NCI-H2196 (cell line): ENCODE measurements at regions not wholly inside any gene's neighbourhood (a gene's known extent, or its start where the extent isn't known, plus 50 kb on each side); places are given as distances from the start of the nearest gene placed in this dataset.
"Not testable (repeated sequence)": the region's sequence is repeated elsewhere in the genome, so short reads cannot be mapped to it uniquely, and the experiment has no call there.

Source experiments
- DNase-seq: peaks from one replicate; lab custom pipeline; 2025; ENCODE audit not compliant: unreplicated experiment; lab: John Stamatoyannopoulos, UW

DNA sequence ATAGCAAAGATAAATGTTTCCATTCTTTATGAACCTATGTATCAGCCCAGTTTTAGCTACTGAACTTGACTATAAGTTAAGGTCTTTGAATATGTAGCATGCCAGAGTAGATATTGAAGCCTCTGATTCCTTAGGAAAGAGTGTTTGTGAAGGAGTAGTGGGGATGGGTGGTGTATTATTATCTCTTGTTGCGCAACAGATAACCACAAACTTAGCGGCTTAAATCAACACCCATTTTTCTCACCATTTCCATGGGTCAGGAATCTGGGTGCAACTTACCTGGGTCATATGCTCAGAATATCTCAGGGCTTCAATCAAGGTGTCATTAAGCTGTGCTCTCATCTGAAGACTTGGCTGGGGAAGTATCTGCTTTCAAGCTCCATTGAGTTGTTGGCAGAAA, 251.4 kb upstream of the PUDP start:
- no peak for DNase-seq

DNA sequence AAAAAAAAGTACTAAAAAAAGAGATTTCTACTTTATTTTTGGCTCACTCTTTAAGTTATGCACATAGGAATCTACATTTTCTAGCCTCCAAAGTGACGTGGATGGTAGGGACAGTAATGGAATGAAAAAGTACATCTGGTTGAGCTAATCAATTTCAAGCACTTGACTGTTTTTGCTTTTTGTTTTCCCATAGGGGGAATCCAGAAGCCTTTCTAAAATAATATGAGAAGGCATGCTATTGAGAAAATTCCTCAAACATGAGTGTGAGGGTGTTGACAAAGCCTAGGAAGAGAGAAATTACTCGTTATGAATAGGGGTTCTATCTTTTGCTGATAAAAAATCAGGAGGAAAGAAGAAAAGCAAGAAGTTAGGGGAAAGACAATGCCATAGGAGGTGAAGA, 242.5 kb upstream of the PUDP start:
- DNase-seq, result no peak

DNA sequence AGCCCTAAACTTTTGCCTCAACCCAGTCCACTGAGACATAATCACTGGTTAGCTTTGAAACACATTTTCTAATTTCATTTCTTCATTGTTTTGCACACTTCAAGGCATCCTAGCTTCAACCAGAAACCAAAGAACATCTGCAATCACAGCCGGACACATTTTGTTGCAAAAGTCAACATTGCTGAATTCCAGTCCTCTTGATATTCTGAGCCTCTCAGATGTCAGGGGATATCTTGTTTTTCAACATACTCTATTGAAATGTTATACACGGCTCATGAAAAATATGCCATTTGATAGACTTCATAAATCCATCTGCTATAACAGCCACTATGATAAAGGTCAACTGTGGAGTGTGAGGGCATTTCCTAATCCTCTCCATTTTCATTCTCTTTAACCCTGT, 241.6 kb upstream of the PUDP start:
- no peak for DNase-seq

DNA sequence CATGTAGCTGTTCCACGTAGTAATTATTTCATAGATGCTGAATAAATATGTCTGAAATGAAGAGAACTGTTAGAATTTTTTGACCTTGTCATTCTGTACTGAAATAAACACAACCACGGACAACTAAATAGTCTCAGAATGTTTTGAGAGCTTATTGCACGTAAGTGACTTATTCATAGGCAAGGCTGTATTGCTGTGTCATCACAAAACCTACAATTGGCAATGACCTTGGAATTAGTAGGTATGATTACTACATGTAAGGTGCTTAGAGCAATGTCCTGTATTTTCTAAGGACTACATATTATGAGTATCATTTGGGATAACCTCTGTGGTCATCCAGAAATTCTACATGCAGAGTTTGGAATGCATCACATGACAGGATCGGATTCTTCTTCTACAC, 237.2 kb upstream of the PUDP start:
- DNase-seq, result no peak

DNA sequence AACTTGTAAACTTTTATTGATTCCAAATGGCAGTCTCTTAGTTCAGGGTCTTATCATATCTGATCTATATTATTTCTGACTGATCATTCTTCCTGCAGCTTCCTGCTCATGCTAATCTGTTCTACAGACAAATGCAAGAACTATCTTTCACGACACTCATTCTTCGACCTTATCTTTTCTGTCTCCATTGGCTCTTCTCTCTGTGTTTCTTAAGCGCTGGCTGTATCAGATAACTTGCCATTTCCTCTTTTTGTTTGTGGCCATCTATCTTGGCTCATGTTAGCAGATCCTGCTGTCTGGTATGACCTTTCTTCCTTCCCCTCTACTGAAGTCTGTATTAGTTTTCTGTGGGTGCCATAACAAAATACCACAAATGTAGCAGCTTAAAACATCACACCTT, 230.5 kb upstream of the PUDP start:
- no peak for DNase-seq

DNA sequence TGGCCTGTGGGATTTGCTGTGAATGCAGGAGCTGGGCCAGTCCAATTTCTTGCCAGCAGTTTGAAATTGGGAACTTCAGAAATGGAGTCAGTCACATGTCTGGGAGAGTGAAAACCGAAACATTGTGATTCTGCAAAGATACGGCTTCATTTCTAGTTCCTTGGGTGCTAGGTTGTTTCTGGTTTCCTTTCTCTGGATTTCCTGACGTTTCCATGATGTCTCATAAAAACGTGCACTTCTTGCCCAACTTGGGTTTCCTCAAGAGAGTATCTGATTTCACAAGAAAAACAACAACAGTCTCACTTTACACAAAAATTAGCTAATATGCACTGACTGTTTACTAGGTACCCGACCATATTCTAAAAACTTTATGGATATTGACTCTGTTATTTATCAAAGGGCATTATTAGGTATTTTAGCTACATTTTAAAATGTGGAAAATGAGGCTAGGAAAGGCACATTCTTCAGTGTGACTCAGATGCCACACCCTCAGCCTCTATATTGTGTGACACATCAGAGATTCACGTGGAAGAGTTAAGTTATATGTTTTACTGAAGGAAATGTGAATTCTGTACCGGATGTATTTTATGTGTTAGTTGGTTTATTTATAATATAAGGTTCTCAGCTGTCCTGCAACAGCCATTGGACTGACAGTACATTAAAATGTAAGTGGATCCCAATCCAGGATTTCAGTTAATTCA, 225.0 kb upstream of the PUDP start:
- no peak for DNase-seq

DNA sequence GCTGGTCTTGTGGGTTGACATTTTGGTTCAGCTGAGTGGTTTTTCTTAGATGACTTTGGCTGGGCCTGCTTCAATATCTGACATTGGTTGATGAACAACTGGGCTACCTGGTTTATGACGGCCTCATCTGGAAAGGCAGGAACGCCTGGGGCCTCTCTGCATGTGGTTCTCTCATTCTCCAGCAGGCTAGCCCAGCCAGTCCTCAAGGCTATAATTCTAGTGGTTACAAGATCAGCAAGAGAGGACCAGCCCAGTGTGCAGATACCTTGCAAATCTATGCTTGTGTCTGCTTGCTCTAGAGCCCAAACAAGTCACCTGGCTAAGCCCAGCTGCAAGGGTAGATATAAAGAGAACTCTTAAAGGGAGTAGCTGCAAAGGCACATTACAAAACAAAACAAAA, 214.2 kb upstream of the PUDP start:
- DNase-seq, result no peak

DNA sequence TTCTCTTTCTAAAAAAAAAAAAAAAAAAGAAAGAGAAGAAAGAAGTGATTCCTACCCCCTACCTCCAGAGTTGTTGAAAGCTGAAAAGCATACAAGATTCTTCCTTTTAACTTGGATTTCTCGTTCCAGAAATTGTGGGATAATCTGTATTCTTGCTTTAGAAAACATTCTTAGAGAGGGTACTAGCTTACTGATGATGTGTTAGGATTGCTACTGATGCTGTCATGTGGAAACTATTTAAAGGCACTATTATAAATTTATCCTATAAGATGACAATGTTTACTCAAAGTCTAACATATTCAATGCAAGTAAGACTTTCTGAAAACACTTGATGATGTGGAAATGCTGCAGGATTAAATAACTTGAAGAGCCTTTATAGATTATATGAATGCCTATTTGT, 204.0 kb upstream of the PUDP start:
- no peak for DNase-seq

DNA sequence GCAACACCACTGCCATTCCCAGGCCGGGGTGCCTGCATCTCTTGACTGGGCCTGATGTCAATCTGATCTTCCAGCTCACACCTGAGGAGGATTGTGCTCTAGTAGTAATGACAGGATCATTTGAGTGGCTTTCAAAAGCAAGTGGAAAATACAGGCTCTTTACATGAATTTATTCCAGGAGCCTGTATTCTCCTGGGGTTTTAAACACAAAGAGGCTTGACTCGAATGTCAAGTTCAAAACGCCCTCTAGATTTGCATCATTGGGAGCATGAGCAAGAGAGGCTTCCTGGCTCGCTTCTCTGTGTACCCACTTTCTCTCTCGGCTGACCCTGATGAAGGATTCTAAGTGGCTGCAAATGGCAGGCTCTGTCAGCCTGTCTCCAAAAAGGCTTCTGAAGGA, 199.5 kb upstream of the PUDP start:
- DNase-seq, result no peak

DNA sequence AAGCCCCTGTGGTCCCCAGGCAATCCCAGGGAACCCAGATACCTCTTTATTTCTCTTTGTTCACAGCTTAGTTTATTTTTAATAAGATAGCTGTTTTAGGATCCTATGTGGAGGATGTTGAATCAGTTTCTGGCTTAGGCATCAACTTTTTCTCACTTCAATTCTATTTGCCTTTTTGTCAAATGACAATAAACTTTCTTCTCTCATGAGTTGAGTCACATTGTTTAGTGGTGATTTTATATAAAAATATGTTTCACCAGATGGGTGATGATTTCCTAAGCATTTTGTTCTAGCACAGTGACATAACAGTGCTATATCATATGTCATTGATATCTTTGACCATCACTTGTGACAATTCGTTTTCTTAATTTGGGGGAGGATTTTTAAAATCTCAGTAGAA, 198.1 kb upstream of the PUDP start:
- DNase-seq, result no peak

DNA sequence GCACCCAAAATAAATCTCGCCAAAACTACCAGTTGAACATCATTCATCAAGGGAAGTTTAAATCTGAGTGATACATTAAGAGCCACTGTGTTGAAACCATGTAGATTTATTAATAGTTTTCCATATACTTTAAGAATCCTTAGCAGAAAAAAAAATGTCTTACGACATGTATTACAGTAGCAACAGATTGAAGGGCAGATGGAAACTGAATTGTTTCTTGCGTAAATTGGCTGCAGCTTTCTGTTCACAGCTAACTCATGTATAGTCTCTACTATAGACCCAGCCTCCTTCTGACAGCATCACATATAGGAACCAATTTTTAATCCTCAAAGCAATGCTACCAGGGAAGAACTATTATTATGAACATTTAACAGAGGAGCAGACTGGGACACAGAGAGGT, 195.2 kb upstream of the PUDP start:
- no peak for DNase-seq

DNA sequence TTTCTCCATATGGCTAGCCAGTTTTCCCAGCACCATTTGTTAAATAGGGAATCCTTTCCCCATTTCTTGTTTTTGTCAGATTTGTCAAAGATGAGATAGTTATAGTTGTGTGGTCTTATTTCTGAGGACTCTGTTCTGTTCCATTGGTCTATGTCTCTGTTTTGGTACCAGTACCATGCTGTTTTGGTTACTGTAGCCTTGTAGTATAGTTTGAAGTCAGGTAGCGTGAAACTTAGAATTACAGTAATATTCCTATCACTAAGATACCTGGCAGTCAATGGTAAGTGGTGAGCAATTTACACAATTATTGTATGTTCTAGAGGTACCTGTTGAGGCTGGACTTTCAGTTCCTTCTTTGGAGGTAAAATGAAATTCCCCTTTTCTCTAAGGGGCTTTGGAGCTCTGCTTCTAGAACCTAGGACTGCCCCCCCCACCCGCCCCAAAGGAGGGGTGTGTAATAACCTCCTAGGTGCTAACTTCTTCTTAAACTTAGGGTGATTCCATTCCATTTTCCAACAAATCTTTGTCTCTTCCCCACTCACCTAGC, 187.9 kb upstream of the PUDP start:
- DNase-seq, result not testable (repeated sequence)

DNA sequence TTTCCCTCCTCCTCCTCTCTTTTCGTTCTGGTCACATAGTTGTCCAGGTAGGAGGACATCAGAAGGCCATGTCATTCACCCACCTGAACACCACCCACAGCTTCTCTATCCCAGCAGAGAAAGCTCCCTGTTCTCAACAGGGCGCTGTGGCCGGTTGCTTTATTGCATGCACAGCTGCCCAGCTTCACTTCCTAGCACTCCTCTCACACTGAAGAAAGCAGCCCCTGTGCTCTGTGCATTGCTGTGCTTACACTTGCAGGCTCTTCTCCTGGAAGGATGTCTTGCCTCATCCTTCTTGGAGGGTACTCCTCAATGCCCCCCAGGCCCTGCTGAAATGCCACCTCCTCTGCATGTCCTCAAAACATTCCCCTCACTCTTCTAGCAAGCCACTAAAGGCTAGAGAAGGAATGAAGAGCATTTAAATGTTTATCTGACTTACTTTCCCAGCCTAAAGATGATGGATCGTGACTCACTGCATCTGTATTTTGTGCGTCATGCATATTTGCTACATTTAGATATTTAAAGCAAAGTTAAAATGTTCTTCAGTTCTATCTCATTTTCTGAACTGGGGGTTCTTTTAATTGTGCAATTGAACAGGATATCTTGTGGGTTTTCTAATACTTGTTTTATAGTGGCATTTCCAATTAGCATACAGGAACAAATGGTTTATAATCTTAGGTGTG, 186.4 kb upstream of the PUDP start:
- DNase-seq, result no peak

DNA sequence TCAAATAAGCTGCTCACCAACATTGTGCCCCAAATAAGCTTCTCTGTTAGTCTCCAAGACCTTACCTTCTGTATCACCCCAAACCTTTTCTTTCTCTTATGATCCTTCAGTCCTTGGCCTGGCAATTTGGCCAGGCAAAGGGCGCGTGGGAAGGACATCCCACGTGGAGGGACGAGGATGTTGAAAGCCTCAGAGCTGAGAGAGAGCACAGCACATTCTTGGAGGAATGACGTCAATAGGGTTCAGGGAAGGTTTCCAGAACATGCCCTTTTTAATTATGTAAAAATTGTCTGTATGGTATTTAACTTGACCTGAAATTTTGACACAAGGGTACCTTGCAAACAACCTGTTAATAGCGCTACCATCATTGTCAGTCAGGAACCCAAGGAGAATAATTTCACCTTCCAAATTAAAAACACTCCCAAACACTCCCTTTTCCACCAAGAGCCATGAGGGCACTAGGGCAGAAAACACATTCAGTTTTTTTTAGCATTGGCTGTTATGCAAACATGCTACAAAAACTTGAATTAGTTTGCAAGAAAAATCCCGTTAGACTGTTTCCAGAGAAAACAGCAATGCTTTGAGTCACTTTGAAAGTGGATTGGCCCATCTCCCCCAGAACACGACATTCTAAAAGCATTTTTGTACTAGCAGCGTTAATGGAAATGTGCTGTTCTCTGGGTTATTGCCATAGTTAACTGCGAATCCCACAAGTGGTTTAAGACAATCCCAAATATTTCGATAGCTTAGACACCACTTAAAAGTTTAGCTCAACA, 183.2 kb upstream of the PUDP start:
- DNase-seq, result no peak

DNA sequence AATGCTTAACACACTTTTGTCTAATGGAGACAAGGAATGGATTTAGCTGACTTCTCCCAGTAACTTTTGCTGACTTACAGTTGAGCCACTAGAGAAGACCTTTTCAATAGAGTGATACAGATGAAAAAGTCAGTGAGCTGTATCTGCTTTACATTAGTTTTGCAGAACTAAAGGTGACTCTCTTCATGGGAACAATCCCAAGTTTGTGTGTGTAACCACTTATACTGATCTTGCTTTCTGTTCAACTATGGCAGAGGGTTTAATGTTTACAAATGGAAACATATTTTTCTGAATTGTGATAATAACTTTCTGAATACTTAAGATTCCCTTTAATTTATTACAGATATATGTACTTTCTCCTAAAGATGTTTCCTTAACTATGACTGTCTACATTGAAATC, 182.6 kb upstream of the PUDP start:
- no peak for DNase-seq

DNA sequence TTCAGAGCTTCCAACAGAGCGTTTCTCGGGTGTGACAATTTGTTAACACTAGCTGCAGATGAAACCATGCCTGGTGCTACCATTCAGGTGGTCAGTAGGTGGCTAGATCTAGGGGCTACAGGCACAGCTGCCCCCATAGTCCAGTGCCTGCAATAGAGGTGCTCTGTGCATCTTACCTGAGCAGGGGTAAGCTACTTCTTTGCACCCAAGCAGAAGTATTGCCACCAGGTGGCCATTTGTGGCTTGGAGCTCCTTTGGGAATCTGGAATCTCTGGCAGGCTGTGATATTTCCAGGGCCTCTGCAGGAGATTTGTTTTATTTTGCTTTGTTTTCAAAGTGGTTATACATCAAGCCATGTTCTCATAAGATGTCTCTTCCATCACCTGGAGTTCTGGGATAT, 170.7 kb upstream of the PUDP start:
- no peak for DNase-seq

DNA sequence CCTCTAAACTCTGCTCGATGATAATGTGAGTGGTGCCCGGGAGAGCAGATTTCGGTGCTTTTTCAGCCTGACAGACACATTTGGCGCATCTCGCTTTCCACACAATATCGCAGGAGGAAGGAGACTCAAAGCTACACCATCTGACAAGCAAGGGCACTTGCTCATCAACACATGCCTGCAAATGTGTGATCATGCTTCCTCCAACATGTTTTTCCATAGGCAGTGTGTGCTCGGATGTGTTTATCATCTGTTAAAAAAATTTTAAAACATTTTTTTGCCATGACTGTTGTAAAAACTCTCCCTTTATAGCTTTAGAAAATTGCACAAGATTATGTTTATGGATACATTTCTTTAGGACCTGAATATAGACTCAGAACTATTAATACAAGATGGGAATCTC, 170.3 kb upstream of the PUDP start:
- no peak for DNase-seq

DNA sequence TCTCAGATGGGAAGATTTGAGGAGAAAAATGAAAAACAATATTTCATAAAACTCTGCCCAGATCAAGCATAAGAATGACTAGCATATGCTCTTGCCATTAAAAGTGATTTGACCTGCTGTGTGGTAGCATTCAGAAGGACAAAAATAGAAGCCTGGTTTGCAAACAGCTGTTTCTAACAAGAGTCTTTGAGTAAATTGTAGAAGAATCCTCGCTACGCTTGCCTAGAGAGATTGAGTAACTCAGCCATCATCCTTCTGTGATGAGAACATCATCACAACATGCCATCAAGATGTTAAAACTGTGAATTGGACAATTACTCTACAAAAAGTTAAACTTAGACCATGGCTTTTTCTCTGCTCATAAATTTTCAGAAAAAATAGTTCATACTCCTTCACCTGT, 168.9 kb upstream of the PUDP start:
- no peak for DNase-seq

DNA sequence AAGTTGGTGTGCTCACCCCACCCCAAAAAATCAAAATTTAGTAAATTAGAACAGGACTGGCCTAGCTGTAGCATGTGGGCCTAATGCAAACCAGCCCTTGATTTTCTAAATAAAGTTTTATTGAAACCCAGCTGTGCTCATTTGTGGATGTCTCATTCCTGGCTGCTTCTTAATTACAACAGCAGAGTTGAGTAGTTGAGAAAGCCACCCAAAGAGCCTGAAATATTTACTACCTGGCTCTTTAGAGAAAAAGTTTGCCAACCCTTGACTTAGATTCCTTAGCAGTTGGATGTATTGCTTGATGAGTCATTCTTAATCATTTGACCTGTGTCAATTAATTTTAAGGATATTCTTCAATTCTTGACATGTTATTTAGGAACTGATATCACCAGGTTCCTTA, 168.3 kb upstream of the PUDP start:
- DNase-seq, result no peak

DNA sequence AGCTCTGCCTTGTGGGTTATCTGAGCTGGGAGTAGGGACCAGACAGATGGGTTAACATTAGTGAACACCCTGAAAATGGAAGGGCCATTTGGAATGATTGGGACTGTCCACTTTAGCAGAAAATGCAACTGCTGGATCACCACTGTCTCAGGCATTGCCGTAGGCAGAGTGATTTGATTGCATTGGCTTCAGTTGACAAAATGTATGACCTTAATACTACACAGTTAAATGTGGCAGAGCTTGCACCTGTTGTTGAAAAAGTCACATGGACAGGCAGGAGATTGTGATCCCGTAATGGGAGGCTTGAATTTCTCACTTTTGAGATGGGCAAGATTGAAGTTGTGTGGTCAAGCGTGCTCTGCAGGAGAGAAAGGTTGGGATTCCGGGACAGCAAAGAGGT, 166.5 kb upstream of the PUDP start:
- no peak for DNase-seq

DNA sequence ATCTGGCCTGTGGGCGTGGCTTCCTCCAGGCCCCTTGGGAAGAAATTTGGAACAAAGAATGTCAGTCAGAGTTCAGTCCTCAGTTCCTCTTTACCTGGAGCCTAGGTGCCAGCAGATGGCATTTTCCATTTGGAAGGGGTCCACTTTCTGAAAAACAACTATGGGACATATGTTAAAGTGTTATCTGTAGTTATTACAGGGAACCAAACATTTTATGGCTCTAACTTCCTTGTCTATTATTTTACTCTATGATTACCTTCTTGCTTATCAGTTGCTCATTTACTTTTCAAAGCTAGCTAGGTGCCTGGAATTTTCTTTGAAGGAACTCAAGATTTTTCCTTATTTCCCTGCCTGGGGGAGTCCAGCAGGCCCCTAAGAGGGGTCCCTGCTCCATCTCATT, 159.8 kb upstream of the PUDP start:
- no peak for DNase-seq

DNA sequence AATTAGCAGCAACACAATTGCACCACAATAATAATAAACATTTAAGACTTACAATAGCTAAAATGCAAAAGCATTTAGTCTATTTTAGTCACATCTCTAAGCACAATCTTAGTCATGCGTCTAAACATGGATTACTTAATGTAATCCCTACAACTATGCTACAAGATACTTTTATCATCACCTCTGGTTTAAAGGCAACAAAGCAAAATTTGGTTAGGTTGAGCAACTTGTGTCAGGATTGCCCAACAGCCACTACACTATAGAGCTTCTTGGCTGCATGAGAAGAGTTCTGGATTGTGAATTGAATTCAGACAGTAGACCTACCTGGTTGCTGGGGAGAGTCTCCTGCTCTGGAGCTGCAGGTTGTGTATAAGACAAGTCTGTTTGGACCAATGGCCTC, 146.5 kb upstream of the PUDP start:
- DNase-seq, result no peak
